ENCODE measurements at regions not wholly inside any gene's neighbourhood (a gene's known extent, or its start where the extent isn't known, plus 50 kb on each side); places are given as distances from the start of the nearest gene placed in this dataset.

DNA sequence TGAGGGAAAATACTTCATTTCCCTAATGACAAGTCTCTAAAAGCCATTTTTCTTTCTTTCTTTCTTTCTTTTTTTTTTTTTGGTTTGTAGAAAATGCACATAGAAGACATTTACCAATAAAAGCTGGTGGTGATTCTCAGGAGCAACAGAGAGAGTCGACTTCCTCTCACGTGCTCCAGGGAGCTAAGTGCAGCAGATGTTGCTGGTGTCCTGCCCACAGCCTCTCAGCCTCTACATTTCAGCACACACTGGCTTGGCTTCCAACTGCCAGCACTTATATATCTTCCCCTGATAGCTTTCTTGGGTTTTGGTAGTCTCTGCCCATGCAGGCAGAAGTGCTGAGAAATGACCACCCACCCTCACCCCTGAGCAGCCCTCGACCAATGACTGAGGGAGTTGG lies 58.4 kb upstream of the MARCHF10 start:
- TF ChIP-seq SIN3A (IDR thresholded peaks at IDR 0.05; ENCODE audit: borderline replicate concordance, insufficient read depth, low read length): no peak
- no peak for TF ChIP-seq FOXP2 (optimal IDR thresholded peaks at IDR 0.05; ENCODE audit: borderline replicate concordance, extremely low read depth, extremely low read length, insufficient read depth)
- TF ChIP-seq, protein P1, sequence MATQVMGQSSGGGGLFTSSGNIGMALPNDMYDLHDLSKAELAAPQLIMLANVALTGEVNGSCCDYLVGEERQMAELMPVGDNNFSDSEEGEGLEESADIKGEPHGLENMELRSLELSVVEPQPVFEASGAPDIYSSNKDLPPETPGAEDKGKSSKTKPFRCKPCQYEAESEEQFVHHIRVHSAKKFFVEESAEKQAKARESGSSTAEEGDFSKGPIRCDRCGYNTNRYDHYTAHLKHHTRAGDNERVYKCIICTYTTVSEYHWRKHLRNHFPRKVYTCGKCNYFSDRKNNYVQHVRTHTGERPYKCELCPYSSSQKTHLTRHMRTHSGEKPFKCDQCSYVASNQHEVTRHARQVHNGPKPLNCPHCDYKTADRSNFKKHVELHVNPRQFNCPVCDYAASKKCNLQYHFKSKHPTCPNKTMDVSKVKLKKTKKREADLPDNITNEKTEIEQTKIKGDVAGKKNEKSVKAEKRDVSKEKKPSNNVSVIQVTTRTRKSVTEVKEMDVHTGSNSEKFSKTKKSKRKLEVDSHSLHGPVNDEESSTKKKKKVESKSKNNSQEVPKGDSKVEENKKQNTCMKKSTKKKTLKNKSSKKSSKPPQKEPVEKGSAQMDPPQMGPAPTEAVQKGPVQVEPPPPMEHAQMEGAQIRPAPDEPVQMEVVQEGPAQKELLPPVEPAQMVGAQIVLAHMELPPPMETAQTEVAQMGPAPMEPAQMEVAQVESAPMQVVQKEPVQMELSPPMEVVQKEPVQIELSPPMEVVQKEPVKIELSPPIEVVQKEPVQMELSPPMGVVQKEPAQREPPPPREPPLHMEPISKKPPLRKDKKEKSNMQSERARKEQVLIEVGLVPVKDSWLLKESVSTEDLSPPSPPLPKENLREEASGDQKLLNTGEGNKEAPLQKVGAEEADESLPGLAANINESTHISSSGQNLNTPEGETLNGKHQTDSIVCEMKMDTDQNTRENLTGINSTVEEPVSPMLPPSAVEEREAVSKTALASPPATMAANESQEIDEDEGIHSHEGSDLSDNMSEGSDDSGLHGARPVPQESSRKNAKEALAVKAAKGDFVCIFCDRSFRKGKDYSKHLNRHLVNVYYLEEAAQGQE (IDR thresholded peaks at IDR 0.05; ENCODE audit: insufficient read depth in 1 of 2, low read depth in 2 of 2, low read length in 2 of 2): no peak
- no peak for TF ChIP-seq POLR2AphosphoS5 (IDR thresholded peaks at IDR 0.05; ENCODE audit: low read depth, low read length)
- no peak for TF ChIP-seq TAF1 (IDR thresholded peaks at IDR 0.05; ENCODE audit: borderline replicate concordance, insufficient read depth, low read length)

DNA sequence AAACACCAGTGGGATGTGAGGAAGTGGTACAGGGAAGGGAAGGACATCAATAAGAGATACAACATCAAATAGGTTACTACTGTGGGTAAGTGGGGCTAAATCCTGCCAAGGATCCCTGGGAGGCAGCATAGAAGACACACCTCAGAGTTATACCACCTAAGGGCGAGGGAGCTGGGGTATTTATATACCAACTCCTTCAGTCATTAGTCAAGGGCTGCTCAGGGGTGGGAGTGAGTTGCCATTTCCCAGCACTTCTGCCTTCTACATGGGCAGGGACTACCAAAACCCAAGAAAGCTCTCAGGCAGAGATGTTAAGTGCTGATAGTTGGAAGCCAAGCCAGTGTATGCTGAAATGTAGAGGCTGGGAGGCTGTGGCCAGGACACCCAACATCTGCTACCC lies 57.5 kb upstream of the MARCHF10 start:
- TF ChIP-seq, protein P1 (IDR thresholded peaks at IDR 0.05; ENCODE audit: insufficient read depth in 1 of 2, low read depth in 2 of 2, low read length in 2 of 2): no peak
- TF ChIP-seq FOXP2 (optimal IDR thresholded peaks at IDR 0.05; ENCODE audit: borderline replicate concordance, extremely low read depth, extremely low read length, insufficient read depth) (no peak), SIN3A (IDR thresholded peaks at IDR 0.05; ENCODE audit: borderline replicate concordance, insufficient read depth, low read length) (no peak), TAF1 (IDR thresholded peaks at IDR 0.05; ENCODE audit: borderline replicate concordance, insufficient read depth, low read length) (no peak), POLR2AphosphoS5 (IDR thresholded peaks at IDR 0.05; ENCODE audit: low read depth, low read length) (no peak)

DNA sequence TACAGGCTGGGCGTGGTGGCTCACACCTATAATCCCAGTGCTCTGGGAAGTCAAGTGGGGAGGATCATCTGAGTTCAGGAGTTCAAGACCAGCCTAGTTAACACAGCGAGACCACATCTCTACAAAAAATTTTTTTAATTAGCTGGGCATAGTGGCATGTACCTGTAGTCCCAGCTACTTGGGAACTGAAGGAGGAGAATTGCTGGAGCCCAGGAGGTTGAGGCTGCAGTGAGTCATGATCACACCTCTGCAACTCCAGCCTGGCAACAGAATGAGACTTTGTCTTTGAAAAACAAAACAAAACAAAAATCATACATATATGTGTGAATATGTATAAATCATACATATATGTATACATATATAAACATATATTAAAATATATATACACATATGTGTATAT lies 54.1 kb upstream of the MARCHF10 start:
- TF ChIP-seq TAF1 (IDR thresholded peaks at IDR 0.05; ENCODE audit: borderline replicate concordance, insufficient read depth, low read length) (no peak), POLR2AphosphoS5 (IDR thresholded peaks at IDR 0.05; ENCODE audit: low read depth, low read length) (no peak), SIN3A (IDR thresholded peaks at IDR 0.05; ENCODE audit: borderline replicate concordance, insufficient read depth, low read length) (no peak), FOXP2 (optimal IDR thresholded peaks at IDR 0.05; ENCODE audit: borderline replicate concordance, extremely low read depth, extremely low read length, insufficient read depth) (no peak)
- TF ChIP-seq, protein P1 (IDR thresholded peaks at IDR 0.05; ENCODE audit: insufficient read depth in 1 of 2, low read depth in 2 of 2, low read length in 2 of 2): no peak

DNA sequence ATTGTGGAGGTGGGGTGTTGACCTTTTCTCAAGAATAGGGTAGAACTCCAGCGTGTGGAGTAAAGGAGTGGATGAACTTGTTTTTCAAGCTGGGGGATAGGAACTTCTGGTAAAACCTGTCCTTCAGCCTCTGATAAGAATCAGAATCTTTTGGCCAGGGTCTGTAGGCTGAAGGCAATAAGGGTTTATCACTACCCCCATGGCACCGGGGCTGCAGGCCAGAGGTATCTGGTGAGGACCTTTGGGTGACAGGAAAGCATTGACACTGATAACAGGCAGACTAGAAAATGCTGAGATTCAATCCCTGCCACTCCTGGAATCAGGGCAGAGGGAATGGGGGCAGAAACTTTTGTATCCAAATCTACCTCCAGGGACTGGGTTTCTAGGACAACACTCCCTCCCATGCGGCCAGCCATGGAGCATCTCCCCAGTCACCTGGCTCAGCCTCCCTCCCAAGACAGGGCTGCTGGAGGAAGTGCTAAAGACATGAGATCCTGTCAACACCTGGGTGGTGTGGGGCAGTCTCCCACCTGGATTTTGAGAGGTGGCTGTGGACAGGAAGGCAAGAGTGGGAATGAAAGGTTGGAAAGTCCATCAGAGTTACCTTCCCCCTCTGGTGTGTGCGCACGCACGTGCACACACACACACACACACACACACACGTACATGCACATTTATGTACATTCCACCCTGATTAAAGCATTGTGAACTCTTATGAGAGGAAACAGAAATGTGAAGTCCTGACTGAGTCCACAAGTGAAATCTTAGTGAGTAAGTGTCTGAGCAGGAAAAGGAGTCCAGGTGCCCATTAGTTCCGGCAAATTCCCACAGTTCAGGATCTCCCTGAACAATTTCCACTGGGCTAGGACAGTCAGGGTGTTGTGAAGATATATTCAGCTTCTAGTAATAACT lies 53.1 kb upstream of the MARCHF10 start:
- TF ChIP-seq FOXP2 (optimal IDR thresholded peaks at IDR 0.05; ENCODE audit: borderline replicate concordance, extremely low read depth, extremely low read length, insufficient read depth) (no peak), SIN3A (IDR thresholded peaks at IDR 0.05; ENCODE audit: borderline replicate concordance, insufficient read depth, low read length) (no peak)

DNA sequence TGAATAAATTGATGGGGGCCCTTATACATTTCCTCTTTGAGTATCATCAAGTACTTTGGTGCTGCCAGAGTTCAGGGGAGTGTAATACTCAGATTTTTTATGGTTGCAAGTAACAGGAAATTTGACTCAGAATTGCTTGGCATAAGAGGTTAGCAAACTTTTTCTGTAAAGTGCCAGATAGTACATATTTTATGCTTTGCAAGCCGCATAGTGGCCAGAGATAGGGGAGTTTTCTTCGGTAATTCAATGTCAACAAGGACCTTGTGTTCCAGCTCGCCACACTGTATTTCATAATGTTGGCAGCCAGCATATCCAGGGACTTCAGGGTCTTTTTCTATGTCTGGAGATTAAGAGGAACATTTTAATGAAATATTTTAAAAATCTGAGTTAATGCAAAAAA lies 51.0 kb upstream of the MARCHF10 start:
- TF ChIP-seq FOXP2 (optimal IDR thresholded peaks at IDR 0.05; ENCODE audit: borderline replicate concordance, extremely low read depth, extremely low read length, insufficient read depth) (no peak), TAF1 (IDR thresholded peaks at IDR 0.05; ENCODE audit: borderline replicate concordance, insufficient read depth, low read length) (no peak), SIN3A (IDR thresholded peaks at IDR 0.05; ENCODE audit: borderline replicate concordance, insufficient read depth, low read length) (no peak), POLR2AphosphoS5 (IDR thresholded peaks at IDR 0.05; ENCODE audit: low read depth, low read length) (no peak)
- TF ChIP-seq, protein P1 (IDR thresholded peaks at IDR 0.05; ENCODE audit: insufficient read depth in 1 of 2, low read depth in 2 of 2, low read length in 2 of 2): no peak

Data from PFSK-1 (cell line).